ENCODE measurements at regions not wholly inside any gene's neighbourhood (a gene's known extent, or its start where the extent isn't known, plus 50 kb on each side); places are given as distances from the start of the nearest gene placed in this dataset.

GRCh38 chr4:85298037-85298436 is 176.9 kb upstream of the ARHGAP24 start:
- Mint-ChIP-seq H3K36me3 (ENCODE audit: low read depth) (no peaks in the 10 kb centered on the region), H3K4me3 (no peak overlapping the region), H3K4me1 (ENCODE audit: low read depth) (no peaks in the 10 kb centered on the region), H3K9me3 (ENCODE audit: insufficient read depth) (no peaks in the 10 kb centered on the region), H3K27me3 (ENCODE audit: low read depth) (no peaks in the 10 kb centered on the region), H3K27ac (no peak overlapping the region)
- ATAC-seq (no peak), DNase-seq (no peak)
- ChIA-PET CTCF (no interaction called here), POLR2A (no interaction called here)

- H3K4me1 Mint-ChIP-seq (ENCODE audit: low read depth): no peaks in the 10 kb centered on the region
- H3K27ac Mint-ChIP-seq: no peak overlapping the region
- no peaks in the 10 kb centered on the region for H3K27me3 Mint-ChIP-seq (ENCODE audit: low read depth)
- ChIA-PET CTCF (no interaction called here), POLR2A (no interaction called here)
- H3K36me3 Mint-ChIP-seq (ENCODE audit: low read depth): no peaks in the 10 kb centered on the region
- no peak overlapping the region for H3K4me3 Mint-ChIP-seq
- no peak for ATAC-seq
- no peak for DNase-seq
- H3K9me3 Mint-ChIP-seq (ENCODE audit: insufficient read depth): no peaks in the 10 kb centered on the region
These were observed 172.7 kb upstream of the ARHGAP24 start for GRCh38 chr4:85302193-85302736.

- no peaks in the 10 kb centered on the region for H3K9me3 Mint-ChIP-seq (ENCODE audit: insufficient read depth)
- POLR2A ChIA-PET: no interaction called here
- H3K36me3 Mint-ChIP-seq (ENCODE audit: low read depth): no peaks in the 10 kb centered on the region
- ATAC-seq: no peak
- CTCF ChIA-PET: no interaction called here
- H3K4me3 Mint-ChIP-seq: no peak overlapping the region
- no peaks in the 10 kb centered on the region for H3K27me3 Mint-ChIP-seq (ENCODE audit: low read depth)
- DNase-seq: no peak
- H3K4me1 Mint-ChIP-seq (ENCODE audit: low read depth): no peaks in the 10 kb centered on the region
- H3K27ac Mint-ChIP-seq: no peak overlapping the region
These were observed 172.2 kb upstream of the ARHGAP24 start for GRCh38 chr4:85302756-85303155.

- no peak for ATAC-seq
- POLR2A ChIA-PET: no interaction called here
- H3K36me3 Mint-ChIP-seq (ENCODE audit: low read depth): no peaks in the 10 kb centered on the region
- DNase-seq: no peak
- H3K4me3 Mint-ChIP-seq: no peak overlapping the region
- no peaks in the 10 kb centered on the region for H3K9me3 Mint-ChIP-seq (ENCODE audit: insufficient read depth)
- CTCF ChIA-PET: no interaction called here
- no peaks in the 10 kb centered on the region for H3K27me3 Mint-ChIP-seq (ENCODE audit: low read depth)
- no peaks in the 10 kb centered on the region for H3K4me1 Mint-ChIP-seq (ENCODE audit: low read depth)
- H3K27ac Mint-ChIP-seq: no peak overlapping the region
These were observed 156.5 kb upstream of the ARHGAP24 start for GRCh38 chr4:85318415-85318814.

GRCh38 chr4:85358831-85359230 is 116.1 kb upstream of the ARHGAP24 start:
- no peak overlapping the region for H3K27ac Mint-ChIP-seq
- no peaks in the 10 kb centered on the region for H3K9me3 Mint-ChIP-seq (ENCODE audit: insufficient read depth)
- no peak overlapping the region for H3K4me3 Mint-ChIP-seq
- DNase-seq: no peak
- no peak for ATAC-seq
- CTCF ChIA-PET: no interaction called here
- H3K27me3 Mint-ChIP-seq (ENCODE audit: low read depth): no peaks in the 10 kb centered on the region
- POLR2A ChIA-PET: no interaction called here
- H3K36me3 Mint-ChIP-seq (ENCODE audit: low read depth): no peaks in the 10 kb centered on the region
- no peaks in the 10 kb centered on the region for H3K4me1 Mint-ChIP-seq (ENCODE audit: low read depth)

GRCh38 chr4:85362550-85362949 is 112.4 kb upstream of the ARHGAP24 start:
- ATAC-seq: no peak
- Mint-ChIP-seq H3K4me3 (no peak overlapping the region), H3K9me3 (ENCODE audit: insufficient read depth) (no peaks in the 10 kb centered on the region), H3K4me1 (ENCODE audit: low read depth) (no peaks in the 10 kb centered on the region), H3K27me3 (ENCODE audit: low read depth) (no peaks in the 10 kb centered on the region), H3K27ac (no peak overlapping the region), H3K36me3 (ENCODE audit: low read depth) (no peaks in the 10 kb centered on the region)
- POLR2A ChIA-PET: no interaction called here
- DNase-seq: no peak
- CTCF ChIA-PET: no interaction called here

GRCh38 chr4:85367815-85368214 is 107.1 kb upstream of the ARHGAP24 start:
- Mint-ChIP-seq H3K36me3 (ENCODE audit: low read depth) (no peaks in the 10 kb centered on the region), H3K4me3 (no peak overlapping the region)
- ATAC-seq: no peak

GRCh38 chr4:85368240-85368639 is 106.7 kb upstream of the ARHGAP24 start:
- POLR2A ChIA-PET: no interaction called here
- ATAC-seq (no peak), DNase-seq (no peak)
- Mint-ChIP-seq H3K4me1 (ENCODE audit: low read depth) (no peaks in the 10 kb centered on the region), H3K27ac (no peak overlapping the region), H3K9me3 (ENCODE audit: insufficient read depth) (no peaks in the 10 kb centered on the region), H3K36me3 (ENCODE audit: low read depth) (no peaks in the 10 kb centered on the region), H3K4me3 (no peak overlapping the region), H3K27me3 (ENCODE audit: low read depth) (no peaks in the 10 kb centered on the region)
- CTCF ChIA-PET: no interaction called here

More at GRCh38 chr4:85367815-85368214, 107.1 kb upstream of the ARHGAP24 start:
- ChIA-PET CTCF (no interaction called here), POLR2A (no interaction called here)
- H3K27me3 Mint-ChIP-seq (ENCODE audit: low read depth): no peaks in the 10 kb centered on the region
- DNase-seq: no peak
- no peak overlapping the region for H3K27ac Mint-ChIP-seq
- H3K4me1 Mint-ChIP-seq (ENCODE audit: low read depth): no peaks in the 10 kb centered on the region
- no peaks in the 10 kb centered on the region for H3K9me3 Mint-ChIP-seq (ENCODE audit: insufficient read depth)

- Mint-ChIP-seq H3K4me1 (ENCODE audit: low read depth) (no peaks in the 10 kb centered on the region), H3K27me3 (ENCODE audit: low read depth) (no peaks in the 10 kb centered on the region), H3K4me3 (no peak overlapping the region), H3K9me3 (ENCODE audit: insufficient read depth) (no peaks in the 10 kb centered on the region), H3K36me3 (ENCODE audit: low read depth) (no peaks in the 10 kb centered on the region), H3K27ac (no peak overlapping the region)
- DNase-seq (no peak), ATAC-seq (no peak)
- ChIA-PET CTCF (no interaction called here), POLR2A (no interaction called here)
These were observed 106.0 kb upstream of the ARHGAP24 start for GRCh38 chr4:85368932-85369331.

GRCh38 chr4:85369703-85370380 is 105.1 kb upstream of the ARHGAP24 start:
- ChIA-PET POLR2A (no interaction called here), CTCF (no interaction called here)
- Mint-ChIP-seq H3K4me3 (no peak overlapping the region), H3K36me3 (ENCODE audit: low read depth) (no peaks in the 10 kb centered on the region), H3K9me3 (ENCODE audit: insufficient read depth) (no peaks in the 10 kb centered on the region), H3K27ac (no peak overlapping the region), H3K4me1 (ENCODE audit: low read depth) (no peaks in the 10 kb centered on the region), H3K27me3 (ENCODE audit: low read depth) (no peaks in the 10 kb centered on the region)
- ATAC-seq (no peak), DNase-seq (no peak)

- H3K27me3 Mint-ChIP-seq (ENCODE audit: low read depth): no peaks in the 10 kb centered on the region
- peak; percentile 28 for DNase-seq
- no peak for ATAC-seq
- H3K27ac Mint-ChIP-seq: no peak overlapping the region
- CTCF ChIA-PET: no interaction called here
- POLR2A ChIA-PET: no interaction called here
- H3K9me3 Mint-ChIP-seq (ENCODE audit: insufficient read depth): no peaks in the 10 kb centered on the region
- H3K4me3 Mint-ChIP-seq: no peak overlapping the region
- no peaks in the 10 kb centered on the region for H3K36me3 Mint-ChIP-seq (ENCODE audit: low read depth)
- H3K4me1 Mint-ChIP-seq (ENCODE audit: low read depth): no peaks in the 10 kb centered on the region
These were observed 104.4 kb upstream of the ARHGAP24 start for GRCh38 chr4:85370400-85371032.

GRCh38 chr4:85372966-85373365 is 102.0 kb upstream of the ARHGAP24 start:
- Mint-ChIP-seq H3K27ac (no peak overlapping the region), H3K27me3 (ENCODE audit: low read depth) (no peaks in the 10 kb centered on the region), H3K4me1 (ENCODE audit: low read depth) (no peaks in the 10 kb centered on the region), H3K9me3 (ENCODE audit: insufficient read depth) (no peaks in the 10 kb centered on the region), H3K4me3 (no peak overlapping the region), H3K36me3 (ENCODE audit: low read depth) (no peaks in the 10 kb centered on the region)
- DNase-seq: no peak
- ChIA-PET POLR2A (no interaction called here), CTCF (no interaction called here)
- no peak for ATAC-seq

GRCh38 chr4:85376285-85376684 is 98.7 kb upstream of the ARHGAP24 start:
- Mint-ChIP-seq H3K4me3 (no peak overlapping the region), H3K27me3 (ENCODE audit: low read depth) (no peaks in the 10 kb centered on the region), H3K27ac (no peak overlapping the region), H3K4me1 (ENCODE audit: low read depth) (no peaks in the 10 kb centered on the region), H3K9me3 (ENCODE audit: insufficient read depth) (no peaks in the 10 kb centered on the region), H3K36me3 (ENCODE audit: low read depth) (no peaks in the 10 kb centered on the region)
- ATAC-seq (no peak), DNase-seq (no peak)
- ChIA-PET CTCF (no interaction called here), POLR2A (no interaction called here)
